ENCODE measurements at regions not wholly inside any gene's neighbourhood (a gene's known extent, or its start where the extent isn't known, plus 50 kb on each side); places are given as distances from the start of the nearest gene placed in this dataset.

- intact Hi-C loops (cut with micrococcal nuclease), result no loop called here
Measured at GRCh38 chr5:158373608-158374395, 514.9 kb upstream of the CLINT1 start.

- intact Hi-C loops (cut with micrococcal nuclease), result no loop called here
Measured at GRCh38 chr5:158369241-158369640, 510.3 kb upstream of the CLINT1 start.

- intact Hi-C loops (cut with micrococcal nuclease), result no loop called here
Measured at GRCh38 chr5:158368686-158369085, 509.7 kb upstream of the CLINT1 start.

DNA sequence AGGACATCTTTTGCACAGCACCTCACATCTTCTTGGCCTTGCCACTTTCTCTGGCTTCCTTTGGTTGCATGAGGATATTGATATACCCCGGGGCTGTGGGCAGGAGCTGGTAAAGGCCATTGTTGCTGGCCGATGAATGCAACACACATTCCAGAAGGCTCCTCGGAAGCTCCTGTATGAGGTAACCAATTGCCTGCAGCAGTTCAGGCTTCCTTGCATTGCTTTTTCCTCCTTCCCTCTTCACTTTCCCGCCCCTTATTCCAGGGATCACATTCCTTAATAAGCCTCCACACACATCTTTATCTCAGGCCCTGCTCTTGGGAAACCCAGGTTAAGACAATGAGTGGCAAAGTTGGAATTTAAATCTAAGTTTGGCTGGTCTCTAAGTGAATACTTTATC lies 505.4 kb upstream of the CLINT1 start:
- intact Hi-C loops (cut with micrococcal nuclease), result no loop called here

DNA sequence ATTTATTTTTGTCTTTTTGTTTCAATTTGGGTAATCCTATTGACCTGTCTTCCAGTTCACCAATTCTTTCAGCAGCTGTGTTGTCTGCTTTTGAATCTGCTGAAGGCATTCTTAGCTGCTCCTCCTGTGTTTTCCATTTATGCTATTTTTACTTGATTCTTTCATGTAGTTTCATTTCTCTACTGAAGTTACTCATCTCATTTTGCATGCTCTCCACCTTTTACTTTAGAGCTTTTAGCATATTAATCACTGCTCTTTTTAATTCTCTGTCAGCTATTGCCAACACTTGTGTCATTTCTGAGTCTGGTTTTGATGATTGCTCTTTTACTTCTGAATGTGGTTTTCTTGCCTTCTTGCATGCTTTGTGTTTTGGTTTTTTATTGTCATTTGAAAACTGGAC lies 496.0 kb upstream of the CLINT1 start:
- intact Hi-C loops (cut with micrococcal nuclease), result no loop called here

GRCh38 chr5:158351485-158352125 lies 492.7 kb upstream of the CLINT1 start:
- intact Hi-C loops (cut with micrococcal nuclease), result no loop called here

DNA sequence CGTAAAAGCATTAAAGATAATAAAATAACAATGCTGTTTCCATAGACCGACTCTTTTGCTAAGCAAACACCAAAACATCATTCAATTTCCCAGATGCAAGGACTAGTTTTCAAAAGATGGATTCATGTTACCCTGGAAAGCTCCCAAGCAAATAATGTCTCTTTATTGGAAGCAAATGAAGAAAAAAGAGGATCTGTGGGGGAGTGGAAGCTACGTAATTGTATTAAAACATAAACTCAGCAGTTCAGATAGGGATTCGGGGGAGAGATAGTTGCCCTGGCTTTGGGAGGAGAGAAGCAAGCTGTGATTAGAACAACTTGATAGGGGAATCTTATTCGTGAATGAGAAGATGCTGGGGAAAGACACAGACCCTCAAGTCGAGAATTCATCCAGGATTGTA lies 491.0 kb upstream of the CLINT1 start:
- intact Hi-C loops (cut with micrococcal nuclease), result no loop called here

DNA sequence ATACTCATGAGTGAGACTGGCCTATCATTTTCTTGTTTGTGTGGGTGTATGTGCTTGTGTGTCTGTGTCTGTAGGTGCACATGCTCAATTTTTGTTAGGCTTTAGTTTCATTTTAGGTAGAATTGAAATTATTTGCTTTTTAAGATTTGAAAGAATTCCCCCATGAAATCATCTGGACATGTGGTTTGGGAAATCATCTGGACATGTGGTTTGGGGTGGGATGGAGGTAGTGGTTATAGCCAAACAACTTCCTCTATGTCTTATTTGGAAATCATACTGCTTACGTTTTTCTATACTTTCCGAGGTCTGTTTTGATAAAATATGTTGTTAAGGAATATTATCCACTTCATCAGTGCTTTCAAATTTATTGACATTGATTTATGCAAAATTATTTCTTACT lies 485.4 kb upstream of the CLINT1 start:
- intact Hi-C loops (cut with micrococcal nuclease), result no loop called here

DNA sequence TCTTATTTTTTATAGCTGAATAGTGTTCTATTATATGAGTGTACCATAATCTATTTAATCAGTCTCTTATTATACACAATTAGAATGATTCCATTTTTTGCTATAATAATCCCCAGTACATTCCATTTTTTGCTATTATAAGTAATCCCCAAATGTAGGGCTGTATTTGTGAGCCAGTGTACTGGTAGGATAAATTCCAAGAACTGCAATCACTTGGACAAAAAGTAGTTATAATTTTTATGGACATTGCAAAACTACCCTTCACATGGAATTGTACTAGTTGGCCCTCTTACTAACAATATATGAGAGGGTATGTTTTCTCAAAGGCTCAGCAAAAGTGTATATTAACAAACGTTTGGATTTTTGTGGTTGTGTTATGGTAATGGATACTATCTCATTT lies 481.7 kb upstream of the CLINT1 start:
- intact Hi-C loops (cut with micrococcal nuclease), result no loop called here

DNA sequence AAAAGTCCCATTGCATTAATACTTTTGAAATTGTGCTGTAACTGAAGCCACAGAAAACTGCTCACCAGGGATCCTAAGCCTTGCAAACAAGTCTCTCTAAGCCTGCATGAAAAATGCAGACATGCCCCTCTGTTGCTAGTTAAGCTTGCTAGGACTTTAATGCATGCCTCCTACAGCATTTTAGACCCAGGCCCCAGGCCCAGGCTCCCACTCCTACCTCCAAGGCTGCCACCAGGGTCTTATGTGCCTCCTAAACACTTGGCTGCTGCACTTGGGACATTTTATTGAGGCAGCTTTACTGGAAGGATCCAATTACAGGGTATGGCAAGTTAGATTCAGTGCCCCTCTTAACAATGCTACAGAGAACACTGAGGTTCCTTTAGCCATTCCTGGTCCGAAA lies 467.3 kb upstream of the CLINT1 start:
- intact Hi-C loops (cut with micrococcal nuclease), result no loop called here

DNA sequence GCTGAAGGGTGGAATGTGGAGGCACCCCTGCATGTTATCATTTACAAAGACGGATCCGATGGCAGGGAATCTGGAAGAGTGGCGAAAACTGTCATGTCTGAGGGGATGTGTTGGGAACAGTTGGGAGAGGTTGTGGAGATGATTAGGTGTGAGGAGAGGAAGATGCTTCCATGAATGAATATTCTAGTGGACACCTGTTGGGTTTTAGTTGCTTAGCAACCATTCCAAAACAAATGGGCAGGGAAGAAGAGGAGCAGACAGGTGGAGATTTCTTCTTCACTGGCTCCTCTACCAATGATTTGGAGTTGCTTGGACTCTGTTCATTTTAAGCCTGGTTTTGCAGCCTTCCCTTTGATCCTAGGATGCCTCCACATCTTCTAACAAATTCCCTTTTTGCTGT lies 465.3 kb upstream of the CLINT1 start:
- intact Hi-C loops (cut with micrococcal nuclease), result no loop called here

GRCh38 chr5:158322620-158323019 lies 463.7 kb upstream of the CLINT1 start:
- intact Hi-C loops (cut with micrococcal nuclease), result no loop called here

- intact Hi-C loops (cut with micrococcal nuclease), result no loop called here
Measured at GRCh38 chr5:158320934-158321333, 462.0 kb upstream of the CLINT1 start.

GRCh38 chr5:158320178-158320674 lies 461.3 kb upstream of the CLINT1 start:
- intact Hi-C loops (cut with micrococcal nuclease), result no loop called here

GRCh38 chr5:158317507-158317906 lies 458.6 kb upstream of the CLINT1 start:
- intact Hi-C loops (cut with micrococcal nuclease), result no loop called here

- intact Hi-C loops (cut with micrococcal nuclease), result no loop called here
Measured at GRCh38 chr5:158313733-158314464, 455.0 kb upstream of the CLINT1 start.

DNA sequence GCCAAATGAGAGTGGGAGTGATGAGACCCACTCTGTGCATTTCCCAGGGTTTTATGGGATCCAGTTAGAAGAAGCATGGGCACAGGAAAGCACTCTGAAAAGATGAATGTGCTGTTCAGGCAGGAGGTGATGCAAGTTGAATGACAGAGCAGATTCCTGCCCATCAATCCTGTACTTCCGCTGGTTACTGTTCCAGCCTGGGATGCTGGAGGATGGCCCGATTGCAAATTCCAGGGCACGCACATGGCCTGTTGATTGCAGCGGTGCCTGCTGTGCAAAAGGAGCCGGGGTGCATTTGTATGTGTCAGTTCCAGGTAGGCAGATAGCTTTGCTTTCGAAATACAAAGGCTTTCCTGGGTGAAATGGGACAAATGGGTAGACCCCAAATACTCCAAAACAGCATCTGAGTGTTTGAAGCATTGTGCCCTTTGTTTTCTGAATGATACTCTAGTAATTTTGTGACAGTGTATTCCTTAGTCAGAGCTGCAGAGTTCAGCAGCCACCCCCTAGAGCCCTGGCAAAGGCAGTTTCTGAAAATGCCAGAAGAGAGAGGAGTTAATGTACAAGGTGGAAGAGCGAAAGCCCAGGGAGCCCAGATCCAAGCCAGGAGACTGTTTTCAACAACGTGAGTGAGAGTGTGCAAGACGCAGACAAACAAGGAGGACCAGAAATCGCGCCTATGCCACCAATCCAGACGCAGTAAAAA lies 454.2 kb upstream of the CLINT1 start:
- intact Hi-C loops (cut with micrococcal nuclease), result no loop called here

DNA sequence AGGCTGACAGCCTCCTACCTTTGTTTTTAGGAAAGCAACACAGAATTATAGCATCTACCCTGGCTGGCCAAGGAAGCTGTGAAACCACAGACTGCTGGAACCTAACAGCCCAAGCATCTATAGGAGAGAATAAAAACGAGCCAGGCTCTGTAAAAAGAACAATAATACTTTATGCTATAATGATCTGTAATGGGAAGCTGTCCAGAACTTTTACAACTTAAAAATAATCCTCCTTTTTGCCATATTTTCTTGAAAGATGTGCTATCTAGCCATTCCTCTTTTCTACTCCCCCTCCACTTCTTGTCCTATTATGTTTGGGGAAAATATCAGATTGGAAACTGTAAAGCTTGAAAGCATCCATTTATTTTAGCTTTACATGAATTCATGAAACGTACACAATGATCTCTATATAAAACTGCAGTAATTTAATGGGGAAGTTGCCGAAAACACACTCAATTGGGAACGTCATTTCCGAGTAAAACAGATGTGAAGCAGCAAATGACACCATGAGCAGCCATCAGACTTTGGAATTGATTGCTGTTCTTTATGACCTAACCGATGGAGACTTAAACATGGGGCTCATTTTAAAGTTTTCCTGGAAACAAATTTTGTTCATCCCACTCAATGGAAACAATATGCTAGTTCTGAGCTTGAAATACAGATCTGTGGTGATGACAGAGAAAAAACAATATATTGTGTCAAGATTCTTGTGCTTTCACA lies 450.3 kb upstream of the CLINT1 start:
- intact Hi-C loops (cut with micrococcal nuclease), result no loop called here

GRCh38 chr5:158308429-158309025 lies 449.6 kb upstream of the CLINT1 start:
- intact Hi-C loops (cut with micrococcal nuclease), result no loop called here

- intact Hi-C loops (cut with micrococcal nuclease), result no loop called here
Measured at GRCh38 chr5:158305861-158306260, 446.9 kb upstream of the CLINT1 start.

GRCh38 chr5:158304607-158305006 lies 445.7 kb upstream of the CLINT1 start:
- intact Hi-C loops (cut with micrococcal nuclease), result no loop called here

Data from T-helper 2 cell treated with Interferon-gamma antibody and Interleukin-4, amounts not matched to agents 100 ng/mL and 5 ng/mL, for 36 hours (primary cell).